B cell (primary cell): ENCODE measurements at regions not wholly inside any gene's neighbourhood (a gene's known extent, or its start where the extent isn't known, plus 50 kb on each side); places are given as distances from the start of the nearest gene placed in this dataset.

Source experiments
- CTCF ChIP-seq: fragments of 200-600 bp; IDR thresholded peaks from one replicate; pipeline ENCODE4 v1.8.0; 2022; ENCODE audit warnings: antibody characterized with exemption, mild to moderate bottlenecking
- EZH2 ChIP-seq: IDR thresholded peaks from 2 replicates; pipeline ENCODE4 v1.6.1; 2012; ENCODE audit warnings: borderline replicate concordance, low read depth, mild to moderate bottlenecking, moderate library complexity, low read length; ENCODE audit not compliant: insufficient read depth, poor library complexity, severe bottlenecking

- TF ChIP-seq CTCF (no peak), EZH2 (no peak)
Measured at GRCh38 chr10:84685047-84685660, 356.8 kb downstream of the CCSER2 start.
